K562 (cell line): ENCODE measurements at regions not wholly inside any gene's neighbourhood (a gene's known extent, or its start where the extent isn't known, plus 50 kb on each side); places are given as distances from the start of the nearest gene placed in this dataset.

Experiments
- ARID1B ChIP-seq: fragments of 450-650 bp; IDR thresholded peaks from 2 replicates; pipeline ENCODE4 v1.6.1; 2016; ENCODE audit warnings: antibody characterized with exemption, mild to moderate bottlenecking, inconsistent platforms
- BCLAF1 ChIP-seq, 2 experiments: fragments of 450-650 bp in 1 of 2; IDR thresholded peaks; 2 replicates each; pipeline ENCODE4 v1.6.1; 2011 to 2017; ENCODE audit warnings: low read depth in 2 of 2, antibody characterized with exemption in 1 of 2, borderline replicate concordance in 1 of 2, low read length in 1 of 2, mild to moderate bottlenecking in 1 of 2, mixed read lengths in 1 of 2; ENCODE audit not compliant: control insufficient read depth in 1 of 2
- COPS2 ChIP-seq: fragments of 450-650 bp; conservative IDR thresholded peaks from 2 replicates; pipeline ENCODE4 v1.6.1; 2016; ENCODE audit warnings: mild to moderate bottlenecking, moderate library complexity
- E2F4 ChIP-seq: sonication (generic); formaldehyde crosslinking; IDR thresholded peaks from 2 replicates; pipeline ENCODE4 v1.8.0; 2022; ENCODE audit warnings: mild to moderate bottlenecking, low read depth, missing genetic modification reagents
- ETV5 ChIP-seq: sonication (generic); formaldehyde crosslinking; IDR thresholded peaks from 2 replicates; pipeline ENCODE4 v1.4.0; 2020; ENCODE audit warnings: low read depth, mild to moderate bottlenecking, missing genetic modification reagents
- EWSR1 ChIP-seq: fragments of 450-650 bp; IDR thresholded peaks from 2 replicates; pipeline ENCODE4 v1.6.1; 2018; ENCODE audit warnings: borderline replicate concordance, mild to moderate bottlenecking, low read depth, moderate library complexity; ENCODE audit not compliant: partially characterized antibody
- FOXK1 ChIP-seq: sonication (generic); formaldehyde crosslinking; IDR thresholded peaks from 2 replicates; pipeline ENCODE4 v1.8.0; 2022; ENCODE audit warnings: missing genetic modification reagents, mild to moderate bottlenecking, borderline replicate concordance
- HDAC2 ChIP-seq: fragments of 450-650 bp; IDR thresholded peaks from 2 replicates; pipeline ENCODE4 v1.6.1; 2016; ENCODE audit warnings: mild to moderate bottlenecking
- HNRNPK ChIP-seq: fragments of 200-400 bp; formaldehyde crosslinking; IDR thresholded peaks from one replicate; pipeline ENCODE4 v1.6.1; 2018; ENCODE audit warnings: mild to moderate bottlenecking, low read depth, low read length; ENCODE audit not compliant: poor library complexity, severe bottlenecking
- IRF9 ChIP-seq: fragments of 450-650 bp; IDR thresholded peaks from 2 replicates; pipeline ENCODE4 v1.6.1; 2016; ENCODE audit warnings: missing biosample characterization, missing genetic modification characterization
- JUND ChIP-seq, 2 experiments: IDR thresholded peaks; 2 replicates in 1 of 2; 3 replicates in 1 of 2; pipeline ENCODE4 v1.6.1; 2011; ENCODE audit warnings: borderline replicate concordance in 2 of 2, low read depth in 2 of 2, low read length in 2 of 2, improper control_type of control experiment in 1 of 2, missing biosample characterization in 1 of 2, missing genetic modification characterization in 1 of 2, missing genetic modification reagents in 1 of 2
- MCM7 ChIP-seq, 2 experiments: fragments of 450-650 bp; IDR thresholded peaks; 2 replicates each; pipeline ENCODE4 v1.6.1; 2016 to 2018
- NFIX ChIP-seq: fragments of 250-450 bp; sonication (Bioruptor Pico); IDR thresholded peaks from 2 replicates; pipeline ENCODE4 v1.4.0; 2020; ENCODE audit warnings: low read depth, mild to moderate bottlenecking, moderate library complexity
- NR1H2 ChIP-seq: sonication (generic); formaldehyde crosslinking; IDR thresholded peaks from 2 replicates; pipeline ENCODE4 v1.4.0; 2020; ENCODE audit warnings: mild to moderate bottlenecking, missing genetic modification reagents
- NR2C1 ChIP-seq, 2 experiments: fragments of 450-650 bp; IDR thresholded peaks; 2 replicates each; pipeline ENCODE4 v1.6.1; 2017; ENCODE audit warnings: mild to moderate bottlenecking in 2 of 2, antibody characterized with exemption in 1 of 2, inconsistent platforms in 1 of 2, missing compliant biosample characterization in 1 of 2, missing genetic modification characterization in 1 of 2
- RNF2 ChIP-seq: sonication (generic); IDR thresholded peaks from 2 replicates; pipeline ENCODE4 v1.6.1; 2016
- SIN3A ChIP-seq, 2 experiments: fragments of 150-350 bp in 1 of 2; IDR thresholded peaks; 2 replicates each; pipeline ENCODE4 v1.6.1; 2011 to 2016; ENCODE audit warnings: borderline replicate concordance in 2 of 2, low read depth in 2 of 2, low read length in 2 of 2, mild to moderate bottlenecking in 2 of 2, moderate library complexity in 2 of 2; ENCODE audit not compliant: control insufficient read depth in 1 of 2
- SMARCA4 ChIP-seq: fragments of 450-650 bp; IDR thresholded peaks from 2 replicates; pipeline ENCODE4 v1.6.1; 2016
- SP1 ChIP-seq: sonication (generic); formaldehyde crosslinking; IDR thresholded peaks from 2 replicates; pipeline ENCODE4 v1.8.1; 2022; ENCODE audit warnings: mild to moderate bottlenecking, missing genetic modification reagents
- SRSF9 ChIP-seq: fragments of 200-400 bp; formaldehyde crosslinking; IDR thresholded peaks from 2 replicates; pipeline ENCODE4 v1.6.1; 2017; ENCODE audit warnings: low read depth, low read length, borderline replicate concordance
- TAF1 ChIP-seq: IDR thresholded peaks from 2 replicates; pipeline ENCODE4 v1.6.1; 2011; ENCODE audit warnings: mild to moderate bottlenecking, low read length, moderate library complexity; ENCODE audit not compliant: insufficient read depth, control insufficient read depth, severe bottlenecking; ENCODE audit errors: extremely low read depth
- THRAP3 ChIP-seq: fragments of 450-650 bp; IDR thresholded peaks from 2 replicates; pipeline ENCODE4 v1.6.1; 2016; ENCODE audit warnings: mild to moderate bottlenecking, inconsistent platforms, borderline replicate concordance
- ZNF224 ChIP-seq: sonication (generic); formaldehyde crosslinking; IDR thresholded peaks from 2 replicates; pipeline ENCODE4 v1.8.0; 2022; ENCODE audit warnings: mild to moderate bottlenecking, missing genetic modification reagents
- ZNF586 ChIP-seq: fragments of 450-650 bp; formaldehyde crosslinking; conservative IDR thresholded peaks from 2 replicates; pipeline ENCODE4 v1.4.0; 2020; ENCODE audit warnings: mild to moderate bottlenecking, moderate library complexity

- TF ChIP-seq ZNF224 (CRISPR knock-in tag) = no peak
- no peak for TF ChIP-seq E2F4 (CRISPR knock-in tag)
- no peak for TF ChIP-seq ZNF586 (CRISPR knock-in tag)
- no peak for TF ChIP-seq SRSF9
- peak; percentile 84 for TF ChIP-seq IRF9
- peak; percentile 96 for TF ChIP-seq JUND (IDR thresholded peaks at IDR 0.05; ENCODE audit: borderline replicate concordance, low read depth, low read length)
- peak; percentile 94 for TF ChIP-seq JUND (tag; IDR thresholded peaks at IDR 0.05; ENCODE audit: borderline replicate concordance, low read depth, low read length)
- no peak for TF ChIP-seq EWSR1
- no peak for TF ChIP-seq ETV5 (CRISPR knock-in tag)
- no peak for TF ChIP-seq MCM7 (IDR thresholded peaks at IDR 0.05)
- TF ChIP-seq SP1 (CRISPR knock-in tag) = no peak
- no peak for TF ChIP-seq COPS2
- TF ChIP-seq RNF2 = no peak
- TF ChIP-seq SIN3A (IDR thresholded peaks at IDR 0.05; ENCODE audit: borderline replicate concordance in 2 of 2, control insufficient read depth in 1 of 2, low read depth in 2 of 2, low read length in 2 of 2) = no peak
- TF ChIP-seq HDAC2 = no peak
- TF ChIP-seq BCLAF1 (IDR thresholded peaks at IDR 0.05; ENCODE audit: borderline replicate concordance in 1 of 2, control insufficient read depth in 1 of 2, low read depth in 2 of 2, low read length in 1 of 2) = no peak
- no peak for TF ChIP-seq NFIX
- no peak for TF ChIP-seq NR1H2
- no peak; the same call in 1 of the 2 replicates for TF ChIP-seq SMARCA4
- TF ChIP-seq THRAP3 = no peak
- no peak for TF ChIP-seq NR2C1 (IDR thresholded peaks at IDR 0.05)
- TF ChIP-seq NR2C1 (tag; IDR thresholded peaks at IDR 0.05) = no peak; the same call in 1 of the 2 replicates
- no peak for TF ChIP-seq TAF1
- peak; percentile 58; the same call in 1 of the 2 replicates for TF ChIP-seq ARID1B
- TF ChIP-seq HNRNPK = no peak
- no peak for TF ChIP-seq FOXK1 (CRISPR knock-in tag)
Measured at GRCh38 chr1:121483961-121484424, 299.2 kb downstream of the SRGAP2C start (continued).
